B cell (primary cell): ENCODE measurements at regions not wholly inside any gene's neighbourhood (a gene's known extent, or its start where the extent isn't known, plus 50 kb on each side); places are given as distances from the start of the nearest gene placed in this dataset.

Experiments used
- ATAC-seq: fragments of 200-7000 bp; cut with Tn5 transposase; one replicate; pipeline ENCODE4 v1.10.0; 2021; ENCODE audit warnings: low read depth, mild to moderate bottlenecking, moderate number of reproducible peaks, moderate library complexity
- CTCF ChIA-PET: fragments of 350-600 bp; sonication (Branson Sonifier 250); formaldehyde crosslinking; loops from one replicate; lab custom pipeline; 2021; ENCODE audit warnings: antibody characterized with exemption, inconsistent platforms; lab: Charles Lee
- POLR2A ChIA-PET: fragments of 350-600 bp; sonication (Branson Sonifier 250); formaldehyde crosslinking; loops from one replicate; lab custom pipeline; 2021; ENCODE audit warnings: antibody characterized with exemption; lab: Charles Lee
- DNase-seq: peaks from one replicate; pipeline ENCODE4 v3.0.0; 2013
- H2AFZ ChIP-seq: 2 replicates; pipeline ENCODE4 v1.6.1; 2012; ENCODE audit warnings: mild to moderate bottlenecking, low read depth, low read length; ENCODE audit not compliant: insufficient read depth, poor library complexity, severe bottlenecking
- H3K27ac ChIP-seq, 2 donors: 1 replicate in 1 of 2; 2 replicates in 1 of 2; pipeline ENCODE4 v1.5.1; 2012 to 2013; ENCODE audit warnings: low read length in 2 of 2, mild to moderate bottlenecking in 2 of 2, moderate library complexity in 1 of 2
- H3K27me3 ChIP-seq, 4 experiments: fragments of 200-600 bp in 1 of 4; sonication (generic) in 1 of 4; replicated peaks in 1 of 4; 1 replicate in 2 of 4; 2 replicates in 2 of 4; pipeline versions ENCODE4 v1.6.1 to v1.7.0; 2013 to 2016; ENCODE audit warnings: low read length in 3 of 4, mild to moderate bottlenecking in 2 of 4, mixed read lengths in 1 of 4, moderate library complexity in 1 of 4; ENCODE audit not compliant: insufficient read depth in 4 of 4, control insufficient read depth in 3 of 4; ENCODE audit errors: control extremely low read depth in 1 of 4
- H3K36me3 ChIP-seq, 2 experiments: replicated peaks in 1 of 2; 1 replicate in 1 of 2; 2 replicates in 1 of 2; pipeline versions ENCODE4 v1.6.1 to v1.7.1; 2013; ENCODE audit warnings: low read length in 1 of 2; ENCODE audit not compliant: insufficient read depth in 2 of 2, control insufficient read depth in 1 of 2; ENCODE audit errors: control extremely low read depth in 1 of 2, extremely low read depth in 1 of 2
- H3K4me1 ChIP-seq, 2 donors: fragments of 200-600 bp in 1 of 2; sonication (generic) in 1 of 2; 1 replicate in 1 of 2; 2 replicates in 1 of 2; pipeline versions ENCODE4 v1.5.1 to v1.6.1; 2013 to 2017; ENCODE audit warnings: low read length in 2 of 2; ENCODE audit not compliant: control insufficient read depth in 2 of 2, insufficient read depth in 2 of 2
- H3K4me2 ChIP-seq: replicated peaks from 2 replicates; pipeline ENCODE3; 2012; ENCODE audit warnings: mild to moderate bottlenecking, low read depth, low read length; ENCODE audit not compliant: poor library complexity, severe bottlenecking
- H3K4me3 ChIP-seq, 5 experiments: fragments of 200-600 bp in 1 of 5; sonication (generic) in 1 of 5; 1 replicate in 3 of 5; 2 replicates in 2 of 5; pipeline versions ENCODE4 v1.5.1 to v1.7.0; 2011 to 2016; ENCODE audit warnings: low read length in 4 of 5, mild to moderate bottlenecking in 4 of 5, low read depth in 2 of 5, control low read depth in 1 of 5, moderate library complexity in 1 of 5; ENCODE audit not compliant: insufficient read depth in 1 of 5; ENCODE audit errors: control extremely low read depth in 1 of 5, extremely low read depth in 1 of 5
- H3K79me2 ChIP-seq: fragments of 200-600 bp; sonication (generic); one replicate; pipeline ENCODE4 v1.6.0; 2016; ENCODE audit warnings: low read length; ENCODE audit not compliant: control insufficient read depth, insufficient read depth
- H3K9ac ChIP-seq: fragments of 200-600 bp; sonication (generic); 2 replicates; pipeline ENCODE4 v1.6.1; 2017; ENCODE audit warnings: mild to moderate bottlenecking, low read length, moderate library complexity
- H3K9me3 ChIP-seq, 3 donors: one replicate each; pipeline versions ENCODE4 v1.6.1 to v1.7.1; 2013; ENCODE audit warnings: low read length in 2 of 3; ENCODE audit not compliant: control insufficient read depth in 2 of 3, insufficient read depth in 1 of 3; ENCODE audit errors: control extremely low read depth in 1 of 3
- H4K20me1 ChIP-seq: 2 replicates; pipeline ENCODE4 v1.6.0; 2012; ENCODE audit warnings: mild to moderate bottlenecking, low read length; ENCODE audit not compliant: insufficient read depth, control insufficient read depth, poor library complexity, severe bottlenecking
- H3K27ac Mint-ChIP-seq: one replicate; pipeline ENCODE4 v1.8.0; 2021; ENCODE audit warnings: mixed read lengths
- H3K27me3 Mint-ChIP-seq: one replicate; pipeline ENCODE4 v1.8.0; 2021; ENCODE audit warnings: mixed read lengths
- H3K4me1 Mint-ChIP-seq: one replicate; pipeline ENCODE4 v1.8.0; 2021; ENCODE audit warnings: mixed read lengths
- H3K4me3 Mint-ChIP-seq: one replicate; pipeline ENCODE4 v1.8.0; 2021; ENCODE audit warnings: mixed read lengths
- H3K9me3 Mint-ChIP-seq: one replicate; pipeline ENCODE4 v1.8.0; 2022; ENCODE audit warnings: mixed read lengths; ENCODE audit not compliant: insufficient read depth
- CTCF ChIP-seq: fragments of 200-600 bp; IDR thresholded peaks from one replicate; pipeline ENCODE4 v1.8.0; 2022; ENCODE audit warnings: antibody characterized with exemption, mild to moderate bottlenecking
- EZH2 ChIP-seq: IDR thresholded peaks from 2 replicates; pipeline ENCODE4 v1.6.1; 2012; ENCODE audit warnings: borderline replicate concordance, low read depth, mild to moderate bottlenecking, moderate library complexity, low read length; ENCODE audit not compliant: insufficient read depth, poor library complexity, severe bottlenecking
- WGBS: methylation state at CpG from one replicate; pipeline ENCODE4 v1.1.5; 2013; ENCODE audit warnings: missing lambda C conversion rate; ENCODE audit not compliant: insufficient coverage; 5-methylcytosine and 5-hydroxymethylcytosine counted together
- intact Hi-C: fragments of 100-400 bp; cut with micrococcal nuclease; formaldehyde crosslinking; loops from one replicate; pipeline ENCODE4 v1.10.0; 2022

GRCh38 chr6:90660931-90661330, 74.1 kb upstream of the MAP3K7 start:
- CTCF ChIA-PET: no interaction called here
- intact Hi-C loops: no loop called here

GRCh38 chr6:90658497-90658896, 71.6 kb upstream of the MAP3K7 start:
- ChIA-PET POLR2A (no interaction called here), CTCF (no interaction called here)

More at GRCh38 chr6:90660931-90661330, 74.1 kb upstream of the MAP3K7 start:
- TF ChIP-seq CTCF: no peak
- no peak for TF ChIP-seq EZH2
- POLR2A ChIA-PET: no interaction called here
- Histone ChIP-seq H3K4me2 (no peak overlapping the region), H3K9ac (no peak overlapping the region), H2AFZ (no peak overlapping the region), H3K9me3 (peaks cover 0 to 8% (median 8%) of the 10 kb centered on the region in 3 donors), H3K79me2 (no peaks in the 10 kb centered on the region), H3K27ac (no peak overlapping the region), H3K27me3 (peaks cover 0 to 6% (median 4%) of the 10 kb centered on the region in 4 experiments), H3K36me3 (no peaks in the 10 kb centered on the region), H3K4me1 (no peaks in the 10 kb centered on the region), H3K4me3 (no peak overlapping the region), H4K20me1 (no peaks in the 10 kb centered on the region)
- ATAC-seq: no peak
- Mint-ChIP-seq H3K4me1 (no peaks in the 10 kb centered on the region), H3K4me3 (no peak overlapping the region), H3K9me3 (peaks cover 4% of the 10 kb centered on the region), H3K27ac (no peak overlapping the region), H3K27me3 (peaks cover 19% of the 10 kb centered on the region)
- no peak for DNase-seq

More at GRCh38 chr6:90658497-90658896, 71.6 kb upstream of the MAP3K7 start:
- no peaks in the 10 kb centered on the region for H4K20me1 ChIP-seq
- 78% methylated on average over 4 of the region's 5 CpGs for WGBS
- Mint-ChIP-seq H3K4me1 (no peaks in the 10 kb centered on the region), H3K27ac (no peak overlapping the region), H3K4me3 (no peak overlapping the region), H3K27me3 (peaks cover 26% of the 10 kb centered on the region), H3K9me3 (peaks cover 4% of the 10 kb centered on the region)
- no peak overlapping the region for H3K4me2 ChIP-seq
- DNase-seq: no peak
- H3K9ac ChIP-seq: no peak overlapping the region
- H3K4me3 ChIP-seq: no peak overlapping the region
- TF ChIP-seq CTCF: no peak
- no peak for TF ChIP-seq EZH2
- H3K4me1 ChIP-seq: no peaks in the 10 kb centered on the region
- no peak overlapping the region for H2AFZ ChIP-seq
- H3K27me3 ChIP-seq: peaks cover 0 to 6% (median 4%) of the 10 kb centered on the region in 4 experiments
- no peak for ATAC-seq
- H3K79me2 ChIP-seq: no peaks in the 10 kb centered on the region
- H3K27ac ChIP-seq: no peak overlapping the region
- peaks cover 0 to 8% (median 5%) of the 10 kb centered on the region in 3 donors for H3K9me3 ChIP-seq
- H3K36me3 ChIP-seq: no peaks in the 10 kb centered on the region
- intact Hi-C loops: no loop called here
